Nephron (organoid): ENCODE measurements at regions not wholly inside any gene's neighbourhood (a gene's known extent, or its start where the extent isn't known, plus 50 kb on each side); places are given as distances from the start of the nearest gene placed in this dataset.

ENCODE experiments used
- H3K27ac Mint-ChIP-seq, 3 experiments: 2 replicates each; pipeline ENCODE4 v1.8.0; 2020; ENCODE audit warnings: mixed read lengths in 3 of 3, mild to moderate bottlenecking in 2 of 3, moderate library complexity in 1 of 3
- H3K27me3 Mint-ChIP-seq: 2 replicates; pipeline ENCODE4 v1.8.0; 2021; ENCODE audit warnings: low read depth, mild to moderate bottlenecking, moderate library complexity, mixed read lengths
- H3K36me3 Mint-ChIP-seq: 2 replicates; pipeline ENCODE4 v1.8.0; 2020; ENCODE audit warnings: low read depth, mixed read lengths
- H3K4me1 Mint-ChIP-seq: 2 replicates; pipeline ENCODE4 v1.8.0; 2020; ENCODE audit warnings: mixed read lengths
- H3K4me3 Mint-ChIP-seq, 3 experiments: 2 replicates each; pipeline ENCODE4 v1.8.0; 2020; ENCODE audit warnings: mild to moderate bottlenecking in 3 of 3, mixed read lengths in 3 of 3, moderate library complexity in 2 of 3
- H3K9me3 Mint-ChIP-seq: 2 replicates; pipeline ENCODE4 v1.8.0; 2020; ENCODE audit warnings: mixed read lengths
- TF ChIP-seq, protein P1 (sequence below), 3 experiments: fragments of 200-600 bp; sonication (generic); IDR thresholded peaks; one replicate each; pipeline ENCODE4 v1.5.0; 2021; ENCODE audit warnings: antibody characterized with exemption in 3 of 3; ENCODE audit not compliant: unreplicated experiment in 3 of 3

GRCh38 chr11:8809241-8809938 is 101.6 kb upstream of the AKIP1 start:
- Mint-ChIP-seq H3K27me3 (no peaks in the 10 kb centered on the region), H3K4me3 (peak overlapping the region; percentile 89 to 95 (median 91)), H3K9me3 (no peaks in the 10 kb centered on the region), H3K4me1 (peaks cover 68% of the 10 kb centered on the region), H3K27ac (peak overlapping the region; percentile 96 to 99 (median 98)), H3K36me3 (no peaks in the 10 kb centered on the region)
- TF ChIP-seq, protein P1, sequence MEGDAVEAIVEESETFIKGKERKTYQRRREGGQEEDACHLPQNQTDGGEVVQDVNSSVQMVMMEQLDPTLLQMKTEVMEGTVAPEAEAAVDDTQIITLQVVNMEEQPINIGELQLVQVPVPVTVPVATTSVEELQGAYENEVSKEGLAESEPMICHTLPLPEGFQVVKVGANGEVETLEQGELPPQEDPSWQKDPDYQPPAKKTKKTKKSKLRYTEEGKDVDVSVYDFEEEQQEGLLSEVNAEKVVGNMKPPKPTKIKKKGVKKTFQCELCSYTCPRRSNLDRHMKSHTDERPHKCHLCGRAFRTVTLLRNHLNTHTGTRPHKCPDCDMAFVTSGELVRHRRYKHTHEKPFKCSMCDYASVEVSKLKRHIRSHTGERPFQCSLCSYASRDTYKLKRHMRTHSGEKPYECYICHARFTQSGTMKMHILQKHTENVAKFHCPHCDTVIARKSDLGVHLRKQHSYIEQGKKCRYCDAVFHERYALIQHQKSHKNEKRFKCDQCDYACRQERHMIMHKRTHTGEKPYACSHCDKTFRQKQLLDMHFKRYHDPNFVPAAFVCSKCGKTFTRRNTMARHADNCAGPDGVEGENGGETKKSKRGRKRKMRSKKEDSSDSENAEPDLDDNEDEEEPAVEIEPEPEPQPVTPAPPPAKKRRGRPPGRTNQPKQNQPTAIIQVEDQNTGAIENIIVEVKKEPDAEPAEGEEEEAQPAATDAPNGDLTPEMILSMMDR (IDR thresholded peaks at IDR 0.05; ENCODE audit: unreplicated experiment in 3 of 3), result no peak

- peaks cover 65% of the 10 kb centered on the region for H3K4me1 Mint-ChIP-seq
- H3K9me3 Mint-ChIP-seq, result no peaks in the 10 kb centered on the region
- TF ChIP-seq, protein P1 (IDR thresholded peaks at IDR 0.05; ENCODE audit: unreplicated experiment in 3 of 3), result no peak
- peak overlapping the region; percentile 89 to 95 (median 91) for H3K4me3 Mint-ChIP-seq
- H3K36me3 Mint-ChIP-seq, result no peaks in the 10 kb centered on the region
- H3K27ac Mint-ChIP-seq, result peak overlapping the region; percentile 96 to 99 (median 98)
- no peaks in the 10 kb centered on the region for H3K27me3 Mint-ChIP-seq
Observed at GRCh38 chr11:8809939-8810539, 101.0 kb upstream of the AKIP1 start.

GRCh38 chr11:8810540-8811301 is 100.3 kb upstream of the AKIP1 start:
- Mint-ChIP-seq H3K4me1 (peaks cover 58% of the 10 kb centered on the region), H3K27ac (peak overlapping the region; percentile 96 to 99 (median 98)), H3K27me3 (no peaks in the 10 kb centered on the region), H3K9me3 (no peaks in the 10 kb centered on the region), H3K4me3 (peak overlapping the region; percentile 89 to 95 (median 91)), H3K36me3 (no peaks in the 10 kb centered on the region)
- TF ChIP-seq, protein P1 (IDR thresholded peaks at IDR 0.05; ENCODE audit: unreplicated experiment in 3 of 3), result no peak

GRCh38 chr11:8811571-8811970 is 99.4 kb upstream of the AKIP1 start:
- no peaks in the 10 kb centered on the region for H3K9me3 Mint-ChIP-seq
- TF ChIP-seq, protein P1 (IDR thresholded peaks at IDR 0.05; ENCODE audit: unreplicated experiment in 3 of 3), result no peak
- H3K36me3 Mint-ChIP-seq, result no peaks in the 10 kb centered on the region
- no peaks in the 10 kb centered on the region for H3K27me3 Mint-ChIP-seq
- peak overlapping the region; percentile 89 to 95 (median 91) for H3K4me3 Mint-ChIP-seq
- peak overlapping the region; percentile 96 to 99 (median 98) for H3K27ac Mint-ChIP-seq
- H3K4me1 Mint-ChIP-seq, result peaks cover 49% of the 10 kb centered on the region

GRCh38 chr11:8812438-8812837 is 98.6 kb upstream of the AKIP1 start:
- Mint-ChIP-seq H3K4me3 (peak overlapping the region in 1 of 3 experiments; percentile 16), H3K27me3 (no peaks in the 10 kb centered on the region), H3K36me3 (peaks cover 2% of the 10 kb centered on the region)

More at GRCh38 chr11:8812438-8812837, 98.6 kb upstream of the AKIP1 start:
- TF ChIP-seq, protein P1 (IDR thresholded peaks at IDR 0.05; ENCODE audit: unreplicated experiment in 3 of 3), result no peak
- Mint-ChIP-seq H3K27ac (peak overlapping the region in 1 of 3 experiments; percentile 98), H3K9me3 (no peaks in the 10 kb centered on the region), H3K4me1 (peaks cover 41% of the 10 kb centered on the region)
